Muscle of arm (tissue), 1 donor: ENCODE measurements at regions not wholly inside any gene's neighbourhood (a gene's known extent, or its start where the extent isn't known, plus 50 kb on each side); places are given as distances from the start of the nearest gene placed in this dataset.

Experiments
- DNase-seq: peaks from one replicate; pipeline ENCODE4 v3.0.0-alpha.2; 2013

- DNase-seq, result no peak
Measured at GRCh38 chr22:34429314-34429713, 509.0 kb upstream of the LARGE1 start.

- no peak for DNase-seq
Measured at GRCh38 chr22:34430386-34430785, 510.1 kb upstream of the LARGE1 start.

- no peak for DNase-seq
Measured at GRCh38 chr22:34434371-34434770, 514.1 kb upstream of the LARGE1 start.

DNA sequence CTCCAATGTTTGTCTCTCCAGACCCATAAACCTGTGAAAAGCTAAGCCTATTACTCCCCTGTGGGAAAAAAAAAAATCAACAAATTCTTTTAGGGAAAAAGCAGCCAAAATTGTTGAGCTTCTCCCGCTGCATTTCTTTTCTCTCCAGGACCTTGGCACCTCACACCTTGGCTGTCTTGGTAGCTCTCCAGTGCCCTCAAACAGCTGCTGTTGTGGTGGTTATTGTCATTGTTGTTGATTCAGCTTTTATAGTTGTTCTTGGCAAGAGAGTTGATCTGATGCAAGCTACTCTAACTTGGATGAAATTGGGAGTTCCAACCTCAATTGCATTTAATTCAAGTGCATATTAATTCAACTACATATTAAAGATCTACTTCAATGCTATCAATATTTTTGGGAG lies 516.9 kb upstream of the LARGE1 start:
- DNase-seq, result no peak

DNA sequence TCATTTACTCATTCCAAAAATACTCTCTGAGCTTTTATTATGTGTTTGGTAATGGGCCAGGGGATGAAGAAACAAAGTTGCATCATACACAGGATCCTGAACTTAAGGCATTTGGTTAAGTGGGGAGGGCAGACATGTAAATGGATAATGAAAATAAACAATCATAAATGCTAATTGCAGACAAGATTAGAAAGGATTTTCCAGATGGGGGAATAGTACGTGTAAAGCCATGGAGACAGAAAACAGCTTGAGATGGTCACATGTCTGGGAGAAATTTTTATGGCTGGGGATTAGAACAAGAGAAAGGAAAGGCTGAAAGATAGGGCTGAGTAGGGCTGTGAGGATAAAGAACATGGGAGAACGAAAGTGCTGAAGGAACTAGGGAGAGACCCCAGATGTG lies 534.3 kb upstream of the LARGE1 start:
- no peak for DNase-seq

- no peak for DNase-seq
Measured at GRCh38 chr22:34462795-34463194, 542.5 kb upstream of the LARGE1 start.

GRCh38 chr22:34475886-34476285 lies 555.6 kb upstream of the LARGE1 start:
- no peak for DNase-seq

DNA sequence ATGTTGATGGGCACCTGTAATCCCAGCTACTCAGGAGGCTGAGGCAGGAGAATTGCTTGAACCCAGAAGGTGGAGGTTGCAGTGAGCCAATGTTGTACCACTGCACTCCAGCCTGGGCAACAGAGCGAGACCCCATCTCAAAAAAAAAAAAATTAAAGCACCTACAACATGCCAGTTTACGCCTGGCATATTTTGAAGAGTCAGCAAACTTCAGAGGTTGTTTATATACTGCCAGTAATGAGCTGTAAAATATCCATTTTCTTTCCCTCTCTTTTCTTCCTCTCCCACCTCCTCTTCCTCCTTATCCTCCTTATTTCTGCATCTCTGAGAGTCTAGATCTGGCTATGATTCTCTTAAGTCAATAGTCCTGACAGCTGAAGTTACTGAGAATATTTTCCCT lies 556.5 kb upstream of the LARGE1 start:
- no peak for DNase-seq

- no peak for DNase-seq
Measured at GRCh38 chr22:34481090-34481489, 560.8 kb upstream of the LARGE1 start.

DNA sequence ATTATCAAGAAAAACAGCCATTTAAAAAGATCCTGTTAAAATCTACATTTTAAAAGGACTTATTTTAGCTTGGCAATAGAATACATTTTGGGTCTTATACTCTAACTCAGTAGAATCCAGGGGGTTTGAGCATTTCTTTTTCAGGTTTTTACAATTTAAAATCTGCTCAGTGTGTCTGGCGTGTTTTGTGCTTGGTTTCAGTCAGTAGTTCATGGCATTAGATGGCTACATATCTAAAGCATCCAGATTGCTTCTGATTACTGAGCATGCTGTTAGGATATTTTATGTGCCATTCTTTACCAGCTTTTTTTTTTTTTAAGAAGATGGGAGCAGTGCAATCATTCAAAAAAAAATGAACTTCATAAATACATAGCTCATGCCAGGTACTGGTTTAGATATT lies 566.1 kb upstream of the LARGE1 start:
- DNase-seq, result no peak

DNA sequence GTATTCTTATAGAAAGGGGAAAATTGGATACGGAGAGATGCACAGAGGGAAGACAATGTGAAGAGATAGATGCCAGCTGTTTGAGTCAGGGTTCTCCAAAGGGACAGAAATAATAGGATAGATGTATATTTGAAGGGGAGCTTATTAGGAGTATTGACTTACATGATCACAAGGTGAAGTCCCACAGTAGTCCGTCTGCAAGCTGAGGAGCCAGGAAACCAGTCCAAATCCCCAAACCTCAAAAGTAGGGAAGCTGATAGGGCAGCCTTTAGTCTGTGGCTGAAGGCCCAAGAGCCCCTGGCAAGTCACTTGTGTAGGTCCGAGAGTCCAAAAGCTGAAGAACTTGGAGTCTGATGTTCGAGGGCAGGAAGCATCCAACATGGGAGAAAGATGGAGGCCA lies 569.6 kb upstream of the LARGE1 start:
- no peak for DNase-seq

DNA sequence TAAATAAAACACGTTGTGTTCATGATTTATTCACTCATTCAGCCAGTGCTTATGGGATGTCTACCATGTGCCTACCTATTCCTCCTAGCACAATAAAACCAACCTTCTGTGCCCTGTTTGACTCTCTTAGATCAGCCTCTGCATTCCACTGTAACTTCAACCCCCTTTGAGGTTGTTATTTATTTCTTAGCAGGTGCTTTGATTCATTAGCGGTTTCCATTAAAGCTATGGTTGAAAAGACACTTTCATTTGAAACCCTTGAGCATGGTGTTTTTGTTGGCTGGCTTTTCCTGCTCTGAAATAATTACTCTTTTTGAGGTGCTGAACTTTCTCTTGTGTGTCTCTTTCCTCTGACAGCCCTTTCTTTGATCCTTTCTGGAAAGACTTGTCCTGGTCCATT lies 570.6 kb upstream of the LARGE1 start:
- no peak for DNase-seq

DNA sequence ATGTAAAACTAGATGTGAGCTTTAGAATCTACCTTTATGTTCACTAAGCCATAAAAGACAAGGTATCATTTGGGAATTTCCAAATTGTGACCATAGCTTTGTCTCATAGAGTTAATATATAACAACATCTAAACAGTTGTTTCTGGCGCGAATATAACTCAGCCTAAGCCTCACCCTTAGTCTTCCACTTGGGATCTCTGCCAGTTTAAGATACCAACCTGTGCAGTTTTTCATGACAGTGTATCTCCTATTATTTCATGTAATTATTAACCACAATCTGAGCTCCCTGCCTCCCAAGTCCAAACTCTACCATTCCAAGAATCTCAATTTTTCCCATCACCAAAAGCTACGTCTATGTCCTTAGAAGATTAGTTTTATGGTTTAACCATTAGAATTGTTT lies 572.5 kb upstream of the ISX start:
- DNase-seq, result no peak

DNA sequence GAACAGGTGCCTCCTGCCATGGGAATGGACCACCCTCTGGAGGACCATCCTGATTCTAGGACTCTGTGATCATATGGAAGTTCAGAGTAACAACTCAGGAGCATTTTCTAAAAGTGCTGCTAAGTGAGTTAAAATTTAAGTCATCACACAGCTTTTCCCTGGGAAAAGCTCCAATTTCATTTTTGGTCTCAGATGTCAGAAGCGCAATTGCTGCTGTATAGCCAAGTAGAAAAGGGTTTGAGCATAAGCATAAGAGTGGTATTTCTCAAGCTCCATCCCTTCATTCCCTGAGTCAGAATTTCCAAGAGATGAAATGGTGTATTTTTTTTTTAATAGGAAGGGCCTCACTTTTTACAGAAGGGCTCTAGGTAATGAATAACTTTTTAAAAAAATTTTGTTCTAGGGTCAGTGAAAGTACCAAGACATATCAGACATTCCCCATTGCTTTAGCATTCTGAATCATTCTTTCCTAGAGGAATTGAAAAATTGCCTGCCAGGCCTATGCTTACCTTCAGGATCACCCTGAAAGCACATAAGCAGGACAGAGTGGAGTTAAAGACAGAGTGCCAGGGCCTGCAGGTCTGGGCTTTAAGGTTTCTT lies 564.5 kb upstream of the ISX start:
- DNase-seq, result peak; percentile 46

- DNase-seq, result no peak
Measured at GRCh38 chr22:34502821-34503220, 563.1 kb upstream of the ISX start.

DNA sequence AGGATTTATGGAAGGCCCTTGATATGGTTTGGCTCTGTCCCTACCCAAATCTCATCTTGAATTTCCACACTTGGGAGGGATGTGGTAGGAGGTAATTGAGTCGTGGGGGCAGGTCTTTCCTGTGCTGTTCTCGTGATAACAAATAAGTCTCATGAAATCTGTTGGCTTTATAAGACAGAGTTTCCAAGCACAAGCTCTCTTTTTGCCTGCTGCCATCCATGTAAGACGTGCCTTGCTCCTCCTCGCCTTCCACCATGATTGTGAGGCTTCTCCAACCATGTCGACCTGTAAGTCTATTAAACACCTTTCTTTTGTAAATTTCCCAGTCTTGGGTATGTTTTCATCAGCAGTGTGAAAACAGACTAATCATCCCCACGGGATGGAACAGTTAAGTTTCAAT lies 557.2 kb upstream of the ISX start:
- no peak for DNase-seq

- DNase-seq, result no peak
Measured at GRCh38 chr22:34526681-34527080, 539.3 kb upstream of the ISX start.

GRCh38 chr22:34534101-34534500 lies 531.9 kb upstream of the ISX start:
- DNase-seq, result no peak

GRCh38 chr22:34567367-34567766 lies 498.6 kb upstream of the ISX start:
- no peak for DNase-seq

DNA sequence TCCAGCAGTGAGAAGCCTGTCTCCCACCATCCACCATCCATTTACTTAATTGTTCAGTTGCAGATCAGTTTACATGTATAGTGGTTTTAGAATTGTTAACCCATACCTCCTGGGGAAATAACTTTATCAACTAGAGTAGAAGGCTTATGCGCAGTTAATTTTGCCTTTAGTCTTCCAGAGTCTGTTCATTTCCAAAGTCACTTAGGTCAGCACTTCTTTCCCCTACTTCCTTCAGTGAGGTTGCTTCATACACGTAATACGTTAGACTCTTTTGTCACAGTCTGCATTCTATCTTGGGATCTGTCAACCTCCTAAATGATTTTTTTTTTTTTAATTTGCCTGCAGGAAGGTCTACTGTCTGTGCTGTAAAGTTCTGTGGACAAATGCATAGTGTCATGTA lies 495.6 kb upstream of the ISX start:
- no peak for DNase-seq

DNA sequence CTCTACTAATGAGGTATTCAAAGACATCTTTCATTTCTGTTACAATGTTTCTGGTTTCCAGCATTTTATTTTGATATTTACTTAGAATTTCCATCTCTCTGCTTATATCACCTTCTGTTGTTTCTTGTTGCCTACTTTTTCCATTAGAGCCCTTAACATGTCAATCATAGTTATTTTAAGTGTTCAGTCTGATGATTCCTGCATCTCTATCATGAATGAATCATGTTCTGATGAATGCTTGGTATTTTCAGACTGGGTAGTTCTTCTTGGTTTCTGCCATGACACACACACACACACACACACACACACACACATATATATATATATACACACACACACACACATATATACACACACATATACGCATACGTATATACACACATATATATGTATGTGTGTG lies 486.4 kb upstream of the ISX start:
- DNase-seq, result no peak

DNA sequence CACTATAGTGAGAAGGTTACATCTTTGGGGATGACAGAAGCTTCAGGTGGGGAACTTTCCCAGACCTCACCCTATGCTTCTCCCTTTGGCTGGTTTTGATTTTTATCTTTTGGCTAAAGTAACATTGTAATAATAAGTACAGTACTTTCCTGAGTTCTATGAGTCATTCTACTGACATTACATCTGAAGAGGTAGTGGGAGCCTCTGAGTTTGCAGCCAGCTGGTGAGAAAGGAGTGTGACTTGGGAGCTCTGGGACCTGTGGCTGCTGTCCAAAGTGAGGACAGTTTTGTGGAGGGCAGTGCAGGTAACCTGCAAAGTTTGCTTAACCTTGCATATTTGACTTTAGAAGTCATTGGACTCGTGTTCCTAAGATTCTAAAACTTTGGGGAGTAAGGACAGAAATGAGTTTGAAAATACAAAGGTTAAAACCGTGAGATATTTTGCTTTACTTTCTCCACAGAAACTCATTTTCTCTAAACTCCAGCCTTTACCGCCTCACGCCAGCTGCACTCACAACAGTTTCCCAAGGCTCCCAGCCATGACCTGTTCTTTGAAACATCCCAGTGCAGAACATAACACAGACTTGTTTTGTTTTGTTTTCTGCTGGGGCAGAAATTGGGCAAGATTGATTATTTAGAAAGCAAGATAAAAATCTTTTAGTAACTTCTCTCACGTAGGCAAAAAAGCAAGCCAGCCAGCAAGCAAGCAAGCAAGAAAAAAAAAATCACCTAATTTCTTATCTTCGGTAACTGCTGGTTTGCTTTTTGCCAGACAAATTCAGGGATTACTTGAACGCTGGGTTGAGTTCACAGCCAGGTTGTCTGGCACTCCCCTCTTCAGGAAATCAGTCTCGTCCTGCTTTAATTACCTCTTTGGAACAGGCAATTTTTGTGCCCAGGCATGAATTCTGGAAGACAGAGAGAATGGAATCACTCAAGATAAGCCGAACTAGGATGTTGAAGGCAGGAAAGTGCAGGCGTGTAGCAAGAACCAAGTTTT lies 478.3 kb upstream of the ISX start:
- peak; percentile 3 for DNase-seq

DNA sequence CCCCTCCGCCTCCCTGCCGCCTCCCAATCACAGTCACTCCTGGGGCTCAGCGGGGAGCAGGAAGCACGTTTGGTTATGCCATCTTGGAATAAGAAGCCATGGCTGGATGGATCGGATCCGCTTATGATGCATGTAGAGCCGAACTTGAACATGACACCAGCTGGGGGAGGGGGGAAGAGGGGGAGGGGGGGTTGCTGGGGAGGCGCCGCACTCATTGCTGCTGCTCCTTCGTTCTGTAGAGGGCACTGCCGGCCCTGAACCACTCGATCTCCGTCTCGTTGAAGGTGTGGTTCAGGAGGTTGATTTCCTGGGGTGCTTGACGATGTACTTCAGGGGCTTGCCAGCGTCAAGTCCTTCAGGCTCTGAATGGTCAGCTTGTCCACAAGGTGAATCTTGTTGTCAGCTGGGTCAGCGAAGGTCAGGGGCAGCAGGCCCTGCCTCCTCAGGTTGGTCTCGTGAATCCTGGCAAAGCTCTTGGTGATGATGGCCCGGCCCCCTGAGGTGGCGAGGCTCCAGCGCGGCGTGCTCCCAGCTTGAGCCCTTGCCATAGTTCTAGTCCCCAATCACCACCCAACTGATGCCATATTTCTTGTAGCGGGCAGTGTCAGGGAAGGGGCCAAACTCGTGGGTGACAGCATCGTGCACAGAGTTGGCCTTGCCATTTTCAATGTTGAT lies 476.9 kb upstream of the ISX start:
- DNase-seq, result no peak
